ENCODE measurements at regions not wholly inside any gene's neighbourhood (a gene's known extent, or its start where the extent isn't known, plus 50 kb on each side); places are given as distances from the start of the nearest gene placed in this dataset.
"Not testable (repeated sequence)": the region's sequence is repeated elsewhere in the genome, so short reads cannot be mapped to it uniquely, and the experiment has no call there.

- no peak for ATAC-seq
Observed at GRCh38 chr5:74501674-74502478, 138.7 kb downstream of the ENC1 start.

GRCh38 chr5:74500110-74500917, 140.2 kb downstream of the ENC1 start:
- peak; percentile 56 for DNase-seq (ENCODE audit: low spot score)
- peak; percentile 81 for ATAC-seq

More at GRCh38 chr5:74501674-74502478, 138.7 kb downstream of the ENC1 start:
- DNase-seq (ENCODE audit: low spot score): no peak

- DNase-seq (ENCODE audit: low spot score) (no peak), ATAC-seq (peak; percentile 36)
Observed at GRCh38 chr5:74499256-74500050, 141.1 kb downstream of the ENC1 start.

- ATAC-seq (no peak), DNase-seq (ENCODE audit: low spot score) (no peak)
Observed at GRCh38 chr5:74497706-74498105, 142.8 kb downstream of the ENC1 start.

GRCh38 chr5:74493411-74493810, 147.1 kb downstream of the ENC1 start:
- no peak for ATAC-seq

GRCh38 chr5:74492230-74492629, 148.3 kb downstream of the ENC1 start:
- no peak for DNase-seq (ENCODE audit: low spot score)
- ATAC-seq: no peak

More at GRCh38 chr5:74493411-74493810, 147.1 kb downstream of the ENC1 start:
- no peak for DNase-seq (ENCODE audit: low spot score)

GRCh38 chr5:74491586-74491985, 148.9 kb downstream of the ENC1 start:
- DNase-seq (ENCODE audit: low spot score) (no peak), ATAC-seq (no peak)

GRCh38 chr5:74490814-74491213, 149.7 kb downstream of the ENC1 start:
- DNase-seq (ENCODE audit: low spot score) (no peak), ATAC-seq (no peak)

GRCh38 chr5:74482990-74483389, 157.5 kb downstream of the ENC1 start:
- no peak for ATAC-seq
- no peak for DNase-seq (ENCODE audit: low spot score)

GRCh38 chr5:74482523-74482922, 158.0 kb downstream of the ENC1 start:
- no peak for ATAC-seq
- DNase-seq (ENCODE audit: low spot score): no peak

- DNase-seq (ENCODE audit: low spot score); ATAC-seq: not testable (repeated sequence)
Observed at GRCh38 chr5:74481357-74481756, 159.2 kb downstream of the ENC1 start.

- DNase-seq (ENCODE audit: low spot score) (no peak), ATAC-seq (no peak)
Observed at GRCh38 chr5:74480201-74480600, 160.3 kb downstream of the ENC1 start.

- no peak for DNase-seq (ENCODE audit: low spot score)
- no peak for ATAC-seq
Observed at GRCh38 chr5:74478328-74478727, 162.2 kb downstream of the ENC1 start.

- ATAC-seq: no peak
- DNase-seq (ENCODE audit: low spot score): no peak
Observed at GRCh38 chr5:74477761-74478160, 162.8 kb downstream of the ENC1 start.

GRCh38 chr5:74476819-74477453, 163.6 kb downstream of the ENC1 start:
- ATAC-seq (no peak), DNase-seq (ENCODE audit: low spot score) (no peak)

- no peak for ATAC-seq
Observed at GRCh38 chr5:74476046-74476818, 164.3 kb downstream of the ENC1 start.

GRCh38 chr5:74471875-74472274, 168.7 kb downstream of the ENC1 start:
- DNase-seq (ENCODE audit: low spot score) (no peak), ATAC-seq (no peak)

More at GRCh38 chr5:74476046-74476818, 164.3 kb downstream of the ENC1 start:
- no peak for DNase-seq (ENCODE audit: low spot score)

GRCh38 chr5:74469234-74469994, 171.1 kb downstream of the ENC1 start:
- ATAC-seq (no peak), DNase-seq (ENCODE audit: low spot score) (no peak)

- DNase-seq (ENCODE audit: low spot score) (no peak), ATAC-seq (no peak)
Observed at GRCh38 chr5:74468421-74468820, 172.1 kb downstream of the ENC1 start.

Measured in left lobe of liver (tissue), 2 donors.